HFF-Myc (cell line): ENCODE measurements at regions not wholly inside any gene's neighbourhood (a gene's known extent, or its start where the extent isn't known, plus 50 kb on each side); places are given as distances from the start of the nearest gene placed in this dataset.

Experiments
- DNase-seq: peaks from one replicate; pipeline ENCODE4 v3.0.0-alpha.2; 2011; ENCODE audit warnings: low read depth; ENCODE audit errors: extremely low read depth
- H3K4me3 ChIP-seq: replicated peaks from 2 replicates; pipeline ENCODE4 v1.5.1; 2011; ENCODE audit warnings: low read depth, mild to moderate bottlenecking, control low read depth, low read length
- TF ChIP-seq, protein P1 (sequence below): IDR thresholded peaks from 2 replicates; pipeline ENCODE4 v1.5.1; 2012; ENCODE audit warnings: mild to moderate bottlenecking, low read depth, low read length, control low read depth; ENCODE audit errors: missing control alignments

DNA sequence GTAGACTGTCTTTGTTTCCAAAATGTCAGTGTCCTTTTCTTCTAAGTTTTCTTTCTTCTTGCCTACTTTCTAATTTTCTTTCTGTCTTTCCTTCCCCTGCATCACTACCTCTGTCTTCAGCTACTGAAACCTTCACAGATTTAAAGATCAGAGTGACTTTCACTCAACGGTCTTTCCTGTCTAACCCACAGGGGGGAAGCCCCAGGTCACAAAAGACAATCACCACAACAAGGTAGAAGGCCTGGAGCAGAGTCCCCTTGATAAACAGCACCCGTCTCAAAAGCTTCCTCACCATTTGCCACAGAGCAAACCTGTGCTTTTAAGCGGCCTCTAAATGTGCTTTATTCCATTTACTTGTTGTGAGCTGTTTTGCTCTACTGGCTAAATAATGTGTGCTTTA, 665.4 kb downstream of the BCL11A start:
- TF ChIP-seq, protein P1, sequence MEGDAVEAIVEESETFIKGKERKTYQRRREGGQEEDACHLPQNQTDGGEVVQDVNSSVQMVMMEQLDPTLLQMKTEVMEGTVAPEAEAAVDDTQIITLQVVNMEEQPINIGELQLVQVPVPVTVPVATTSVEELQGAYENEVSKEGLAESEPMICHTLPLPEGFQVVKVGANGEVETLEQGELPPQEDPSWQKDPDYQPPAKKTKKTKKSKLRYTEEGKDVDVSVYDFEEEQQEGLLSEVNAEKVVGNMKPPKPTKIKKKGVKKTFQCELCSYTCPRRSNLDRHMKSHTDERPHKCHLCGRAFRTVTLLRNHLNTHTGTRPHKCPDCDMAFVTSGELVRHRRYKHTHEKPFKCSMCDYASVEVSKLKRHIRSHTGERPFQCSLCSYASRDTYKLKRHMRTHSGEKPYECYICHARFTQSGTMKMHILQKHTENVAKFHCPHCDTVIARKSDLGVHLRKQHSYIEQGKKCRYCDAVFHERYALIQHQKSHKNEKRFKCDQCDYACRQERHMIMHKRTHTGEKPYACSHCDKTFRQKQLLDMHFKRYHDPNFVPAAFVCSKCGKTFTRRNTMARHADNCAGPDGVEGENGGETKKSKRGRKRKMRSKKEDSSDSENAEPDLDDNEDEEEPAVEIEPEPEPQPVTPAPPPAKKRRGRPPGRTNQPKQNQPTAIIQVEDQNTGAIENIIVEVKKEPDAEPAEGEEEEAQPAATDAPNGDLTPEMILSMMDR, result no peak
- no peak for DNase-seq
- H3K4me3 ChIP-seq, result no peak overlapping the region

- DNase-seq, result no peak
- TF ChIP-seq, protein P1, result no peak
- no peak overlapping the region for H3K4me3 ChIP-seq
Measured at GRCh38 chr2:59887366-59887765, 666.1 kb downstream of the BCL11A start.

GRCh38 chr2:59886759-59887158, 666.7 kb downstream of the BCL11A start:
- no peak overlapping the region for H3K4me3 ChIP-seq
- DNase-seq, result no peak
- TF ChIP-seq, protein P1, result no peak

DNA sequence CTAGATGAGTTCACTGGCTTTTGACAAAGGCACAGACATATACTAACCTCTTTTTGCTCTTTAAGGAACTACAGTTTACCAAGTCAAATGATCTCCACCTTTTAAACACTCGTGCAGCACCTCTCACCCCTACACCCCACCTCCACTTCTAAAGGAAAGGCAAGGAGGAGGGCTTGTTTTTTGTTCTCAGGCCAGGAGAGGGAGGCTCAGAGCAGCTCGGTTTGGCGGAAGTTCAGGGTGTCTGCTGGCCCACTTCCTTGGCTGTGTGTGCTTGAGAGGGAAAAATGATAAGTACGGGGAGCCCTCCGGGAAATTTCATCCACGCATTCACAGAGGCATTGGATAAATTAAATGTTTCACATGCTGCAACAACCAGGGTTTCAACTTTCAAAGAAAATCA, 667.9 kb downstream of the BCL11A start:
- TF ChIP-seq, protein P1, result no peak
- DNase-seq, result no peak
- H3K4me3 ChIP-seq, result no peak overlapping the region

DNA sequence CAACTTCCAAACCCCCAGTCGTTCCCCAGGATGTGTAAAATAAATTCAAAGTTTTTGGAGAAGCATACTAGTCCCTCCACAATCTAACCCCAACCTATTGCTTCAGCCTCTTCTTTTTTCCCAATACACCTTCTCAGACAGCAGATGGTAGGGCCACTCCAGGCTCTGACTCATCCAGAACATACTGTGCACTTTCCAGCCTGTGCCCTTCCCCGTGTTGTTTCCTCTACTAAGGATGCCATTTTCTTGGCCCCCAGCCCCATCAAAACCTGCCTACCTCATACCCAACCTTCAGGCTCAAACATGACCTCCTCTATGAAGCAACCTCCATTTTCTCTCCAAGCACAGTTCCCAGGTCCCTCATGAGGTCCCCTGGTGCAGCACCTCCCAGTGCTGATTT, 669.3 kb downstream of the BCL11A start:
- no peak for DNase-seq
- TF ChIP-seq, protein P1, result no peak
- H3K4me3 ChIP-seq, result no peak overlapping the region

- no peak overlapping the region for H3K4me3 ChIP-seq
- no peak for DNase-seq
- TF ChIP-seq, protein P1, result no peak
Measured at GRCh38 chr2:59882822-59883221, 670.6 kb downstream of the BCL11A start.

- no peak overlapping the region for H3K4me3 ChIP-seq
- DNase-seq, result no peak
Measured at GRCh38 chr2:59882279-59882678, 671.2 kb downstream of the BCL11A start.

More at GRCh38 chr2:59882279-59882678, 671.2 kb downstream of the BCL11A start:
- TF ChIP-seq, protein P1, result no peak
